ENCODE measurements at regions not wholly inside any gene's neighbourhood (a gene's known extent, or its start where the extent isn't known, plus 50 kb on each side); places are given as distances from the start of the nearest gene placed in this dataset.

DNA sequence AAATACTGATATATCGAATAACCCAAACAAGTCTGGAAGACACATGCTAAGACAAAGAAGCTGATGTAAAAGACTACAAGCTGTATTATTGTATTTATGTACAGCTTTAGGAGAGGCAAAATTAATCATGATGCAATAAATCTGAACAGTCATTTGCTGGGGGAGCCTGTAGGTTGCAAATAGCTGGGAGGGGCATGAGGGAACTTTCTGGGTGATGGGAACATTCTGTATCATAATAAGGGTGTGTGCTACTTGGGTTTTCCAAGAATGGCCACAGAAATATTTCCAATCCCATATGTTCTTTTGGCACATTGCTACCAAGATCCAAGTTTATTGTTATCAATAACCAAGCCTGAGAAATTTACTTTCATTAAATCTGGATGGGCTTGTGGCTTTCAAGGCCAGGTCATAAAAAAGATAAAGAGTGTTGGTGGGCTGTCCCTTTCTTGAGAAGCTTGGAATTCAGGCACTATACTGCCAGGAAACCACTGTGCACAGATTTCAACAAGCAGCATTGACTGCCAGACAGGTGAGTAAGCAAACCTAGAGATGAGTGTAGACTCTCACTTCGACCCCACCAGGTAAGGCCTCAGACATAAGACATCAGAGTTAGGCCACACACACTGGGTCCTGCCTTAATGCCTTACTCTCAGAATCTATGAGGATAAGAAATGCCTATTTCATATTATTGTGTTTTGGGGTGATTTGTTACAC lies 629.7 kb upstream of the FZD8 start:
- DNase-seq = no peak

DNA sequence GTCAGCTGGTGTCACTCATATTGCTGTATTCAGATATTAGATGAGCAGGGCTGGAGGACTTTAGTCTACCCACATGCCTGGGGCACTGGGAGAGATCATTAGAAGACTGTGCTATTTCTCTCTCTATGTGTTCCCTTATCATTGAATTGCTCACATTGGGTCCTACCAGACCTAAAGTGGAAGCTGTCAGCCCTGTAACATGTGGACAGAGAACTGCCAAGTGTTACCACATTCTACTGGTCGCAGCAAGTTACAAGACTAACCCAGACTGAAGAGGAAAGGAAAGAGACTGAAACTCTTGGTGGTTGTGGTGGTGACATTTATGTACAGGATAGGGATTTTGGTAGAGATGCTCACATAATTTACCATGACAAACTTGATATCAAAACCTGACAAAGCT lies 627.1 kb upstream of the FZD8 start:
- DNase-seq = no peak

DNA sequence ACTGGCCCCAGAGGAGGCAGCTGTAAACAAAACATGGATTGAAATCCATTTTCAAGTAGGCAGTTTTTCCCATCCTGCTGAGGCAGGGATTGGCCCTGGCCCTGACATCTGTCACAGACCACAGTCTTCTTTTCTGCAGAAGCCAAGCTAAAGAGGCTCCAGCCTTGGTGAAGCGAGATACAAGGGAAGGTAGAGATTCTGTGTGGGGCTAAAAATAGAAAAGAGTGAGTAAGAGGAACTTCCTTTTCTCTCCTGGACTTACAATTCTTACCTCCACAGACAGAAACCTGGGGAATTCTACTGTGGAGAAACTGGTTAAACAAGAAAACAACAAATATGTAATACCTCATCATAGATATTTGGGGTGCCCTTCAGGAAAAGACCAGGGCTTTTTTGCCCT lies 624.8 kb upstream of the FZD8 start:
- DNase-seq = no peak

DNA sequence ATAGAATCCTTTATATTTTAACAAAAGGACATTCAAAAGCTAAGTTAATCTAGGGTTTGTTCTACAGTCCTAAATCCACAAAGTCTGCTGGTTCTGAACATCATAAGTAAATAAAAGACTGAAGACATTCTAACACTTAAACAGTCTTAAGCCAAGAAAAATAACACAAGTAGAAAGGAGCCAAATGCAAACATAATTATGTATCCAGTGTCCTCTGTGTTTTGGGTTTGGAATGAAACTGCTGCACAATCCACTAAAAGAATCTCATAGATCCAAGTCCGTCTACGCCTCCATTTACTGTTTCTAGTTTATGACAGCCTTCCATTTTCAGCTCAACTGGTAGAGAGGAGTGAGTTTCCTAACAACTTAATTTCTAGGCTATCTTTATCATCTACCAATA lies 623.6 kb upstream of the FZD8 start:
- no peak for DNase-seq

DNA sequence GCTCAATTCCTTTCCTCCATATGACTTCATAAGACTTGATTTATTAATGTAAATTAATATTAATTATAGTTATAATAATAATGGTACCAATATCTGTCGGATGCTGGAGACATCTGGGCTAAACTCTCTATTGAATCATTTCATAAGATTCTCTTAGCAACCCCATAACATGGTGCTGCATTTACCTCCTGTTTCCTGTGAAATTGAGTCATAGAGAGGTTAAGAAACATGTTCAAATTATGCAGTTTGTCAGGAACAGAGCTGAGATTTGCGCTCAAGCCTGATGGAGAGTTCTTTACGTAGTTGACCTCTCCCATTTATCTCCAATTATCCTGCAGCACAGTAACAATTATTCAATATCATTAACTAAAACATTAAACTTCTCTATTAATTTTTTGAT lies 621.8 kb upstream of the FZD8 start:
- no peak for DNase-seq

DNA sequence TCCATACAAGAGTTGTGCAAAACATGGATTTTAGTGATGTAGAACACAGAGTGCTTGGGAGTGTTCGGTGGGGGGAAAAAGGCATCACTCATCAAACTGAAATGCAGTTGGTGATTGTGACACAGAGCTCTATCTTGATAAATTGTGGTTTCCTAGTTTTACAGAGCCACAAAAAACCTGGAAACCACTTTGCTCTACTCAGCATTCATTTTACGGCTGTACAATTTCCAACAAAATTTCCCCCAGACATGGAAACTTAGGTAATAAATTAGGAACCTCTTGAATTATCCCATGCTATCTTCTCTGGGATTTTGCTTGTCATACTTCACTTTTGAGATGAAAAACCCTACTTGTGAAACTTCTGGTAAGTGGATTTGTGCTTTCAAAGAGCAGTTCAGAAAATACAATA lies 614.9 kb upstream of the FZD8 start:
- DNase-seq = no peak

DNA sequence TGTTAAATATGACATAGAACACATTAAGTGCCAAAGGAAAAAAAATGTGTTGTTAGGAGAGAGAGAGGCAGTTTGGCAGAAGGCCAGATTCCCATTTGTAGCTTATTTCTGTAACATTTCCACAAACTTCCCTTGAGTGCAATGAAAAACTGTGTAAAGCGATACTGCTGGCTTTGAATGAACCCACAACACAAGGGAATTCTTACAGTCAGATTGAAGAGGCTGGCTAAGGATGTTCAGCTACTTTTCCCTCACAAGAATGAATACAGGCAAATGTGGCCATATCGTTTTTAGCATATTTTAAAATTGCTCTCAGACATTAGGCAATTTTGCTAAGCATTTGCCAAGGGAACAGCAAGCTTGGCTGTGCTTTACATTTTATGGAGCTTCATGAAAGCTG lies 614.1 kb upstream of the FZD8 start:
- DNase-seq = no peak

DNA sequence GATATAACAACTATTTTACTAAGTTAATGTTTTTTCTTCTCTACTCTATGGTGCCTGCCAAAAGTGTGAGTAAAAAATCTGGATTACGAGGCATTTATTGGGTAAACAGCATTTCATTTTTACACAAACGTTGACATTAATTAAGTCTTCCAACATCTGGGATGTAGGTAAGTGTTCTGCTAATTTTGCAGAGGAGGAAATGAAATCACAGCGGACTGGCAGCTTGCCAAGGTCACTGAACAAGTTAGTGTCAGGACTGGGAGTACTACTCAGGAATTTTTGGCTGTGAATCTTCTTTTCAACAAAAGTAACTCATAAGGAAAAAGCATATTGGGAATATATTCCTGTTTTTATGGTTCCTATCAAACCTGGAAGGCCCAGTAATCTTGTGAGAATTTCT lies 612.1 kb upstream of the FZD8 start:
- DNase-seq = no peak

DNA sequence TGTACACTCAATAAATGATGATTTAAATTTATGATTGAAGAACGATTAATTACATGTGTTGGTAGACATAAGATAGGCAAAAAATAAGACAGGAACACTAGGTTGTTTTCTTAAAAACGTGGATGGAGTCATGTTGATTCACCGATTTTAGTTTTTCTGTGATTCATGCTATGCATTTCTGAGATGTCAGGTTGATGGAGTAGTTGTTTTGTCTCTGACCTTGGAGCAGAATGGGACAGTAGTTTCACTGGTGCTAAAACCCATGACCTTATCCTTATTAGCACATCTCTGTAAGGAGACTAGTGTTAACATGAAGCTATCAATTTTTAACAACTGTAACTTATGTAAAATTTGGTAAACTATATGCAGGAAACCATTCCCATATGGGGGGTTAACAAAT lies 611.6 kb upstream of the FZD8 start:
- DNase-seq = no peak

DNA sequence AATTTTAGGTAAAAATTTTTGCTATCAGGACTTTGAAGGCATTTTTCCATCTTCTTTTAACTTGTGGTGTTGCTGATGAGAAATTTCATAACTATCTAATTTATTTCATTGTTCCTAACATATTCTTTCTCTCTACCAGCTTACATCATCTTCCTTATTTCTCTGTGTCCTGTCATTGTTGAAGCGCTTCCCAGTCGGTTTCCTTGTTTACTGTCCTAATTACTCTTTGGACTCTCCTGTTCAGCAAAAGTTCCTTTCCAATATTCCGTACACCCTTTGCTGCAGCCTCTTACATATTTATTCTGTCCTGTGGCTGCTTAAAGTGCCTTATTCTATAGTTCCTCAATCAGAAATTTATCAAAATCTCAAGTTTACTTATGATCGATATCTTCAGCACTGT lies 609.0 kb upstream of the FZD8 start:
- no peak for DNase-seq

DNA sequence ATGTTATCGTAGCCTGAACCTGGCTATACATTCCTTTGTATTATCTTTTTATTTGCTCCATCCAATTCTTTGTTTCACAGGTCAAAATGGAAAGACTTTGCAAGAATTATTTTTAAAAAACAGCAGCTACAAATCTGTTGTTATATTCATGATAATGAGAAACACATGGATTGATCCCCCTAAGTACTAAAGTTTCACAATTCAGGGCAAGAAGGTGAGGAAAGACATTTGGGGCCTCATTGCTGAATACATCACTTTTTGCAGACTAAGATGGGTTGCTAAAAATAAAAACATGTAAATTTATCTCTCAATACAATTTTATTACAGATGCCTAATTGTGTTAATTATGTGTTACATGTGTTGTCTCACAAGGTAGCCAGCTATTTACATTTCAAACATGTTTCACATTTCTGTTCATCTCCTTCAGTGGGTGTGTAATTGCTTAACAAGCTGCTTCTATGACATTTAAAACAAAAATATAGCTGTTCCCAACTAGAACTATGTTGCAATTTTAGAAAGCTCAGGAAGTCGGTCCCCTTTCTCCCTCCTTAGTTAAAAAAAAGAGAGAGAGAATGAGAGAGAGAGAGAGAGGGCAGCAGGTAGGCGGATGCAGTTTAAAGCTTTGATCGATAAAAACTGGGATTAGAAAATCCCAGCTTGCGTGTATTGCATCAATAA lies 606.3 kb upstream of the FZD8 start:
- DNase-seq = no peak

DNA sequence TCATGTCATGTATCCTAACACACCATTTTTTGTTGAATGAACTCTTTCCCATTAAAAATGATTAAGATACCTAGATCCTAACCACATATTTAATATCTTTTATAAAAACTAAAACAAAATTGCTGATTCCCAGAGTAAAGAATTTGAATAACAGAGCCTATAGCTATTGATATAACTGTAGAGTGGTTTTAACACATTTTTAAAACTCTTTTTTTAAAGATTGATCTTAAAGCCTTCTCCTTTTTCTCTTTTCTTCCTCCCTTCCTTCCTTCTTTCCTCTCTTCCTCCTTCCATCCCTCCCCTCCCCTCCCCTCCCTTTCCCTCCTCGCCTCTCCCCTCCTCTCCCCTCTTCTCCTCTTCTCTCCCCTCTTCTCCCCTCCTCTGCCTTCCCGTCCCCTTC lies 605.4 kb upstream of the FZD8 start:
- DNase-seq = no peak

DNA sequence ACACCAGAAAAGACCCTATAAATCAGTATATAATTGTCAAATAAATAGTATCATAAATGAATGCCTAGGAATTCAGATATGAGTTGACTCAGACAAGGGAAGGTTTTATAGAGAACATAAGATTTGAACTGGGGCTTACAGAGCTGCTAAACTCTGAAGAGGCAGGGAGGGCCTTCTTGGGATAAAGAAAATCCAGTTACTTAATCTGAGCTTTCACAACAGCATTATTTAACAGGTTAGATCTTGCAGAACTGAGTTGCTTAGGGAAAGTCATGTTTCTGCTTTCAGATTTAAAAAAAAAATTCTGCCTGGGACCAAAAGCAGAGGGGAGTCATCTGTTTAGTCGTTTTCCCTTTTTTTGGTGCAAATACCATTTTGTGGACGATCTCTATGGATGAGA lies 594.8 kb upstream of the FZD8 start:
- DNase-seq = no peak

DNA sequence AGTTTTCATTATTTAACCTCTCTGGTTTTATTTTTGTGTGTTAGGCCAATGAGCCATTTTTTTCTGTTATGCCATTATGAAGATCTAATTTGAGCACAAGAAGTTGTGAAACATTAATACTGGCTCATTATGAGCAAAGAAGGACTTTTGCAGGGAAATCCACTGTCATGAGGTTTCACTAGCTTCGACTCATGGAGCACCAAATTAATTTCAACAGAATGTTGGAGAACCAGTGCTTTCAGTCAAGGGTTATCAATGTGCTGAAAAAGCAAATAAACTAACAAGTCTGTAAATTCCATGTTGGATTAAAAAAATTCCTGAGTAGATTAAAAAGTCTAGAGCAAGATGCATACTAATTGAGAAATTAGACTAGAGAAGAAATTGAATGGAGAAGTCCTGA lies 594.2 kb upstream of the FZD8 start:
- no peak for DNase-seq

DNA sequence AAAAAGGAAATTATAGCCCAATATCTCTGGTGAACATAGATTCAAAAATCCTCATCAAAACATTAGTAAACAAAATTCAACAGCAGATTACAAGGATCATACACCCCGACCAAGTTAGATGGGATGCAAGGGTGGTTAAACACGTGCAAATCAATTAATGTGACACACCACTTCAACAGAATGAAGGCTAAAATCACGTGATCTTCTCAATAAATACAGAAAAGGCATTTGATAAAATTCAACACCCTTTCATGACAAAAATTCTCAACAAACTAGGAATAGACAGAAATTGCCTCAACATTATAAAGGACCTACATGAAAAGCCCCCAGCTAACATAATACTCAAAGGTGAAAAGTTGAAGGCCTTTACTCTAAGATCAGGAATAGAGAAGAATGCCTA lies 590.8 kb upstream of the FZD8 start:
- DNase-seq = no peak

DNA sequence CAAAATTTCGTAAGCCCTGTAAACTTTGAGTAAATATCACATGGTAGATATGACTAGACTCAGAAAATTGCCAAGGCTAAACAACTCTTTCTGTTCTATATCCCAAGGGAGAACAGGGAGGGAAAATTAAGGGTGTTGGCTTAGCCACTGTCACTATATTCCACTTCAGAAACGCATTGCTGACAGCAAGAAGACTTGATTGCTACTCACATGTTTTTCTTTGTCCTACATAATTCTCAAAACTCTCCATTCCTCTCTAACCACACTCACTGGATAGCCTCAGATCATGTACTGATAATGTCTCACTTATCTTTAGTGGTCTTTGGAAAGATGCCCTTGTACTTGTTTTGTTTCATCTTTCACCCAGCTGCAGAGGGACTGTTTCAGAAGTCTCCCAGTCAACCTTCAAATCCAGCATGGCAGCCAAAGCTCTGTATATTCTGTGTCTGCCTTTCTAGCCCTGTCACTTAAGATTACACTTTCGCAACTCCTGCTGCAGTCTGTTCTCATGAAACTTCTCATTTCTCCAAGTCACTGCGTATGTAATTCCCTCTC lies 582.4 kb upstream of the FZD8 start:
- no peak for DNase-seq

DNA sequence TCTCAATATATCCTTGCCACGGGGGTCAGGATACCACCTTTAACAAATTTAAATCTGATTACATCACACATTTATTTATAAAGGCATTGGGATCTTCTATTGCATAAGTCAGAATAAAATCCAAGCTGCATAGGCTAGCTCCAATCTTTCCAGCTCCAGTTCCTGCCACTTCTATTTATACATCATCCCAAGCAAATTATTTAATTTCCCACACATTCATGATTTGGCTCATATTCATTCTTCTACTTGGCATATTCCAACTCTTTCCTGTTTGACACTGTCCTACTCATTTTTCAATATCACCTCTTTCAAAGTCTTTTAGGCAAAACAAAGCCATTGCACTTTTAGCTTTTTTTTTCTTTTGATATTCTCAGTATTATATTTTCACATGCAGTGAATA lies 579.0 kb upstream of the FZD8 start:
- no peak for DNase-seq

DNA sequence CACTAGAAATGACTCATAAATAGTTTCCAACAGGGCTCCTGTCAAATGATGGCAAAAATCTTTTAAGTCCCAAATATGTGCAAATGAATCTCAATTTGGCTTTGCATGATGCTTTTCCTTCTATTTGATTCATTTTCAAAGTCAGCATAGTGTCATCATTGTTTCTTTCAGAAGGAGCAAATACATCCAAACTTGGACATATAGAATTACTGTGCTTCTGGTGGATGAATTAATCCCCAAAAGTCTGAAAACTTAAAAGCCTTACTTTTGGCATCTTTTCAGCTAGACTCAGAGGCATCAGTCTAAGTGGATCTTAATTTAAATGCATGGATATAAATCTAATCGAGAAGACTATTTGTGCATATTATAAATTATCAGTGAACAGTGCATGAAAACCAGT lies 578.1 kb upstream of the FZD8 start:
- DNase-seq = no peak

DNA sequence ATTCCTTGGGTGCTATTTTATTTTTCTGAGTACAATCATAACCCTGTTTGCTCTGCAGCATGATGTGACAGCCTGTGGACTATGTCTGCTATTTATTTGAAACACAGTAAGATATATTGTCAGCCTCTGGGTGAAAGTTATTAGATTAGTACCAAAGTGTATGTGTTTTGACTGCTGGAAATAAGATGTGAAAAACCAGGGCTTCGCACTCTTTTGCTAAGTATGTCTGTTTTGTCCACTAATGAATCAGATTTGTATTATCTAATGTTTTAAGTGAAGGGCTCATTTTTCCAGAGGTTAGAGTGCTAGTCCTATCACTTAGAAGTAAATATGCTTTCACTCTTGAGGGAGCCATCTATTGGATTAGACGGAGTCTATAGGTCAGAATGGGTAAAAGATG lies 569.8 kb upstream of the FZD8 start:
- DNase-seq = no peak

DNA sequence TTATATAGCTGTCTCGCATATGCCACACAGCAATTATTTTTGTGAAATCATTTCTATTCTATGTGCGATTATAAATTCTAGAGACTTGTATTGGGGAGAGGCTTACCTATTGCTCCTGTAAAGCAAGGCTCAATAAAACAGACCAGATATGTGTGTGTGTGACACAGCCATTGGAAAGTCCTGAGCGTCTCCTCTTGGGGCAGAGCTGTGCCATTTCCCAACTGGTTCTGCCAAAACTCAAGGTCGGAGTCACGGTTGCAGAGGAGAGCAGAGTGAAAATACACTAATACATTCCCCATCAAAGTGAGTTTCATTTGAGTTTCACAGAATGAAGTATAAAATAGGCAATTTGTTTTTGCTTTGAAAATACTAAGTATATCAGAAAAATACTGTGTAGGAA lies 567.4 kb upstream of the FZD8 start:
- no peak for DNase-seq

DNA sequence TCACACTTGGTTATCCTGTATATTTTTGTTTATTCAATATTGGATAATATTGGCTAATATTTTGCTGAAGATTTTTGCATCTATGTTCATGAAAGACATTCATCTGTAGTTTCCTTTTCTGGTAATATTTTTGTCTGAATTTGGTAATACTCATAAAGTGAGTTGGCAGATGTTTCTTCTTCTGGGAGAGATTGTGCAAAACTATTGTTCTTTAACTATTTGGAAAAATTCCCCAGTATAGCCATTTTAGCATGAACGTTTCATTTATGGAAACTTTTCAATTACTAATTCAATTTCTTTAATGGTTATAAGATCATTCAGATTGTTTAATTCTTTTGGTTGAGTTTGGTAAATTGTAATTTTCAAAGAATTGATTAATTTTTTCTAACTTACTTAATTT lies 560.8 kb upstream of the FZD8 start:
- DNase-seq = no peak

DNA sequence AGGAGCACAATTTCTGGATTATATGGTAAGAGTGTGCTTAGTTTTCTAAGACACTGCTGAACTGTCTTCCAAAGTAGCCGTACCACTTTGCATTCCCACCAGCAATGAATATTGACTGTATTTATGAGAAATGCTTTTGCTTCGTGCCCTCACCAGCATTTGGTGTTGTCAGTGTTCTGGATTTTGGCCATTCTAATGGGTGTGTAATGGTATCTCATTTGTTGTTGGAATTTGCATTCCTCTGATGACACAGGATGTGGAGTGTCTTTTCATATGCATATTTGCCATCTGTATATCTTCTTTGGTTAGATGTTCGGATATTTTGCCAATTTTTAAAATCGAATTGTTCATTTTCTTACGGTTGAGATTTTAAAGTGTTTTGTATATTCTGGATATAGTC lies 558.5 kb upstream of the FZD8 start:
- no peak for DNase-seq

DNA sequence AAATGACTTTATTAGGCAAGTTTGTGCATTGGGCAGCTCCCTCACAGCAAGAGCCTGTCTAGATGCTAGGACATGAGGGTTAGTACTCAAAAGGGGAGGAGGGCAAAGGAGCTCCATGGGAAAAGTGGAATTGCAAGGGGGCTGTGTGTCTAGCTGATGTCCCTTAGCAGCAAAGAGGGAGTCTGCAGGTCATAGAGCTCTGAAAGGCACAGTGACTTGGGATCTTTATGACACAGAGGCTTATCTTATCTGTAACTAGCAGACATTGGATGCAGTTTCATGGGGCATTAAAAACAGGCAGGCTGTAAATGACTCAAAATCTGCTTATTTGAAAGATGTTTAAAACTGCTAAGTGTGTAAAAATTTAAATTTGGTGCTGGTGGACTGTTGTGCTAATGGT lies 556.2 kb upstream of the FZD8 start:
- DNase-seq = no peak

DNA sequence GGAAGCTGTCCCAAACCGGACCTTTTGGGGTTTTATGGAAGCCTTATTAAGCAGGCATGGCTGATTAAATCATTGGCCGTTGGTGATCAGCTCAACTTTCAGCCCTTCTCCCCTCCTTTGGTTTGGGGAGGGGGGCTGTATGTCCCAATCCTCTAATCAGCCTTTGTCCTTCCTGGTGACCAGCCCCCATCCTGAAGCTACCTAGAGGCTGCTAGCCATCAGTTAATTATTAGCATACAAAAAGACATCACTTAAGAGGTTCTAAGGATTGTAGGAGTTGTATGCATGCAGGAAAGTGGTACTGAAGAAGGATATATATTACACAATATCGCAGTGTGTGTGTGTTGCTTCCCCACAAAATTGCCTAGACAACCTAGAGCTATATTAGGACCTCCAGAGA lies 553.3 kb upstream of the FZD8 start:
- no peak for DNase-seq

DNA sequence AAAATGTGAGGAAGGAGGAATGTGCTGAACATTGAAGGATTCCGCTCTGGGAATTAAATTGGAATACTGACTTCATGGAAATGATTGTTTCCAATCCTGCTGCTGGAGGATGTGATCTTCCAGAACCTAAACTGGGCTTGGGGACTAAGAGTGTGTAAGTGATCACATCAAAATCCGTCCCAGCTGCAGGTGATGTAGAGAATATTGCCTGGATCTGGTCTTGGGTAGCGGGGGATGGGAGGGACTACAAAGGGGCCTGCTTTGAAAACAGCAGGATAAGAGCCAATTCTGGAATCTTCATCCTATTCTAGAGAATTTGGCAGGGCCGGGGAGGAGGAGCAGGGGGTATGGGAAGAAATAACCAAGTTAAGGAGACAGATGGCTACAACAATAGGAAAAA lies 552.2 kb upstream of the FZD8 start:
- DNase-seq = no peak
